Muscle layer of duodenum (tissue), 2 donors: ENCODE measurements at regions not wholly inside any gene's neighbourhood (a gene's known extent, or its start where the extent isn't known, plus 50 kb on each side); places are given as distances from the start of the nearest gene placed in this dataset.
"Not testable (repeated sequence)": the region's sequence is repeated elsewhere in the genome, so short reads cannot be mapped to it uniquely, and the experiment has no call there.

Experiments used
- H3K27ac ChIP-seq: one replicate; pipeline ENCODE4 v1.7.0; 2013; ENCODE audit warnings: mild to moderate bottlenecking, low read length
- H3K27me3 ChIP-seq: one replicate; pipeline ENCODE4 v1.7.0; 2013; ENCODE audit warnings: low read depth, mild to moderate bottlenecking, control low read depth, low read length
- H3K36me3 ChIP-seq, 2 donors: one replicate each; pipeline ENCODE4 v1.7.0; 2013; ENCODE audit warnings: low read length in 2 of 2, control low read depth in 1 of 2, mild to moderate bottlenecking in 1 of 2; ENCODE audit not compliant: insufficient read depth in 2 of 2, control insufficient read depth in 1 of 2
- H3K4me1 ChIP-seq, 2 donors: one replicate each; pipeline ENCODE4 v1.7.0; 2013; ENCODE audit warnings: low read length in 2 of 2, mild to moderate bottlenecking in 2 of 2, control low read depth in 1 of 2, moderate library complexity in 1 of 2; ENCODE audit not compliant: insufficient read depth in 2 of 2, control insufficient read depth in 1 of 2
- H3K4me3 ChIP-seq, 2 donors: one replicate each; pipeline ENCODE4 v1.7.0; 2013; ENCODE audit warnings: low read length in 2 of 2, low read depth in 1 of 2, mild to moderate bottlenecking in 1 of 2
- H3K9me3 ChIP-seq, 2 donors: one replicate each; pipeline ENCODE4 v1.7.0; 2013; ENCODE audit warnings: low read length in 2 of 2, control low read depth in 1 of 2, mild to moderate bottlenecking in 1 of 2; ENCODE audit not compliant: control insufficient read depth in 1 of 2
- donor health status: healthy.

DNA sequence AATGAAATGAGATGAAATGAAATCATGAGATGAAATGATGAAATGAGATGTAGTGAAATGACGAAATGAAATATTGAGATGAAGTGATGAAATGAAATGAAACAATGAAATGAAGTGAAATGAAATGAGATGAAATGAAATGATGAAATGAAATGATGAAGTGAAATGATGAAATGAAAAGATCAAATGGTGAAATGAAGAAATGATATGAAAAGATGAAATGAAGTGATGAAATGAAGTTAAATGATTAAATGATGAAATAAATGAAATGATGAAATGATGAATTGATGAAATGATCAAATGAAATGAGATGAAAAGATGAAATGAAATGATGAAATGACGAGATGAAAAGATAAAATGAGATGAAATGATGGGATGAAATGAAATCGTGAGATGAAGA is 132.3 kb upstream of the TP53TG3D start:
- not testable (repeated sequence) for H3K9me3 ChIP-seq, H3K4me3 ChIP-seq, H3K27ac ChIP-seq, H3K27me3 ChIP-seq, H3K36me3 ChIP-seq, H3K4me1 ChIP-seq

DNA sequence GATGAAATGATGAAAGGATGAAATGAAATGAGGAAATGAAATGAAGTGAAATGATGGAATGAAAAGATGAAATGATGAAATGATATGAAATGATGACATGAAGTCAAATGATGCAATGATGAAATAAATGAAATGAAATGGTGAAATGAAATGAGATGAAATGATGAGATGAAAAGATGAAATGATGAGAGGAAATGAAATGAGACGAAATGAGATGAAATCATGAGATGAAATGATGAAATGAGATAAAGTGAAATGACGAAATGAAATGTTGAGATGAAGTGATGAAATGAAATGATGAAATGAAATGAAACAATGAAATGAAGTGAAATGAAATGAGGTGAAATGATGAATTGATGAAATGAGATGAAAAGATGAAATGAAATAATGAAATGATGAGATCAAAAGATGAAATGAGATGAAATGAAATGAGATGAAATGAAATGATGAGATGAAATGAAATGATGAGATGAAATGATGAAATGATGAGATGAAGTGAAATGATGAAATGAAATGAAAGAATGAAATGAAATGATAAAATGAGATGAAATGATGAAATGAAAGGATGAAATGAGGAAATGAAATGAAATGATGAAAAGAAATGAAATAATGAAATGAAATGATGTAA is 131.7 kb upstream of the TP53TG3D start:
- H3K27ac ChIP-seq, H3K4me3 ChIP-seq, H3K4me1 ChIP-seq, H3K27me3 ChIP-seq, H3K36me3 ChIP-seq, H3K9me3 ChIP-seq: not testable (repeated sequence)

DNA sequence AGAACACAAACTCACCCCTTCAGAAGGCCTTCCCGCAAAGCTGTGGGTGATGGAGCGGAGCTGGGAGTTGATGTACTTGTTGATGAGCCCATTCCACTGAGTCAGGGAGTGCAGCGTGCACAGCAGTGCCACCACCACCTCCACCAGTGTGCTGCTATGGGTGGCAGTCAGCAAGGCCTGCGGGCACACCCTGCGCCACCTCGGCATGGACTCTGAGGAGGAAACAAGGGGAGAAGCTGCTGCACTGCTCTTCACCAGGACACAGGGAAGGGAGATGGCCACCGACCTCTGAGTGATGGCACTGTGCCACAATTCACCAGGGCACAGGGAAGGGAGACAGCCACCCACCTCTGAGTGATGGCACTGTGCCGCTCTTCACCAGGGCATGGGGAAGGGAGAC is 100.7 kb upstream of the TP53TG3D start:
- H3K4me1 ChIP-seq, H3K4me3 ChIP-seq, H3K9me3 ChIP-seq, H3K27me3 ChIP-seq, H3K36me3 ChIP-seq, H3K27ac ChIP-seq: not testable (repeated sequence)

DNA sequence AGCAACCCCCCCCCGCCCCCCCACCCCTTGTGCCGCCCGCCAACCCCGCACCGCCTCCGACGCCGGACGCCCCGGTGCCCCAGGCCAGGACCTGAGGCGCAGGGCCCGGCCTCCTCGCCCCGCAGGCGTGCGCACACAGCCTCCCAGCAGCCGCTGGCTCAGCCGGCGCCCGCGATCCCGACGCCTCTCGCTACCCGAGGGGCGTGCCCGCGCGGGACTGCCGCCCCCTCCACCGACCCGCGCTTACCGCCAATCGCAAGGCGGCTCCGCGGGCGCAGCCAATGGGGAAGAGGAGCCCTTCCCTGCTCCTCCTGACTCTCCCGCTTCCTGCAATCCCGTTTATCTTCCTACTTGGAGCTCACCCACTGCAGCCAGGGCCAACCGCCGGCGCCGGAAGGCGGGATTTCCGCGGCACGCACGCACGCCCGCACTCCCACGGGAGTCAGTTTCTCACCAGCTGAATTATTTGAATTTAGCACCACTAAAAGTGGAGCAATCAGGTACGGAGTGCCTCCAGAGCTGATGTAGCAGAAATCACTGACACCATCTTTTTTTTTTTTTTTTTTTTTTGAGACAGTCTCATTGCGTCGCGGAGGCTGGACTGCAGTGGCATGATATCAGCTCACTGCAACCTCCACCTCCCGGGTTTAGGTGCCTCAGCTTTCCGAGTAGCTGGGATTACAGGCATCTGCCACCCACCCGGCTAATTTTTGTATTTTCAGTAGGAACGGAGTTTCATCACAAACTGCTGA is 65.0 kb upstream of the TP53TG3D start:
- not testable (repeated sequence) for H3K9me3 ChIP-seq, H3K27me3 ChIP-seq, H3K4me3 ChIP-seq, H3K27ac ChIP-seq, H3K4me1 ChIP-seq, H3K36me3 ChIP-seq

DNA sequence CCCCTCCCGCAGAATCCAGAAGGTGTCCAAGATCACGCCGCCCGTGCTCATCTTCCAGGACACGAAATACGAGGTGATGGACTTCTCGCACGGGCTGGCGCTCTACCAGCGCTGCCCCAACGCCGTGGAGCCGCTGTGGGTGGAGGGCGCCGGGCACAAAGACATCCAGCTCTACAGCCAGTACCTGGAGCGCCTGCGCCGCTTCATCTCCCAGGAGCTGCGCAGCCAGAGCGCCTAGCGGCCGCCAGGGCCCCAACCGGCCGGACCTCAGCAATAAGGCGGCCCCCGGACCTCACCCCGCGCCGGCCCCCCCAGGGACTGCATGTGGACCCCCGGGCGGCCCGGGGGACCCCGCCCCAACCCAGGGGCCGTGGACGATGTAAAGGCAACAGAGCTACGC is 50.5 kb upstream of the TP53TG3D start:
- H3K4me1 ChIP-seq, H3K4me3 ChIP-seq, H3K27ac ChIP-seq: not testable (repeated sequence)

More for the DNA sequence above, 50.5 kb upstream of the TP53TG3D start:
- not testable (repeated sequence) for H3K36me3 ChIP-seq, H3K9me3 ChIP-seq, H3K27me3 ChIP-seq
